Glomerular visceral epithelial cell (primary cell): ENCODE measurements at regions not wholly inside any gene's neighbourhood (a gene's known extent, or its start where the extent isn't known, plus 50 kb on each side); places are given as distances from the start of the nearest gene placed in this dataset.

Experiments
- DNase-seq: peaks from one replicate; pipeline ENCODE4 v3.0.0-alpha.2; 2016; ENCODE audit errors: extremely low spot score

GRCh38 chr20:22916021-22916842 lies 118.9 kb upstream of the SSTR4 start:
- DNase-seq: no peak

GRCh38 chr20:22918286-22918983 lies 116.7 kb upstream of the SSTR4 start:
- peak; percentile 15 for DNase-seq

GRCh38 chr20:22920898-22921297 lies 114.2 kb upstream of the SSTR4 start:
- DNase-seq: no peak

GRCh38 chr20:22921595-22922421 lies 113.3 kb upstream of the SSTR4 start:
- peak; percentile 77 for DNase-seq

- DNase-seq: no peak
These were observed 112.1 kb upstream of the SSTR4 start for GRCh38 chr20:22922987-22923386.

GRCh38 chr20:22924046-22924737 lies 110.9 kb upstream of the SSTR4 start:
- peak; percentile 27 for DNase-seq

- no peak for DNase-seq
These were observed 110.0 kb upstream of the SSTR4 start for GRCh38 chr20:22924949-22925612.

GRCh38 chr20:22925613-22925983 lies 109.5 kb upstream of the SSTR4 start:
- no peak for DNase-seq

GRCh38 chr20:22927537-22927936 lies 107.6 kb upstream of the SSTR4 start:
- no peak for DNase-seq

GRCh38 chr20:22928679-22929078 lies 106.4 kb upstream of the SSTR4 start:
- DNase-seq: no peak

GRCh38 chr20:22929661-22930060 lies 105.5 kb upstream of the SSTR4 start:
- DNase-seq: no peak

- no peak for DNase-seq
These were observed 103.2 kb upstream of the SSTR4 start for GRCh38 chr20:22931653-22932608.

- no peak for DNase-seq
These were observed 95.9 kb upstream of the SSTR4 start for GRCh38 chr20:22939181-22939580.

- DNase-seq: no peak
These were observed 94.8 kb upstream of the SSTR4 start for GRCh38 chr20:22940350-22940749.

- DNase-seq: no peak
These were observed 93.6 kb upstream of the SSTR4 start for GRCh38 chr20:22941550-22941949.

GRCh38 chr20:22942742-22943141 lies 92.4 kb upstream of the SSTR4 start:
- DNase-seq: no peak

- no peak for DNase-seq
These were observed 91.0 kb upstream of the SSTR4 start for GRCh38 chr20:22944062-22944461.

- no peak for DNase-seq
These were observed 90.2 kb upstream of the SSTR4 start for GRCh38 chr20:22944936-22945335.

- DNase-seq: no peak
These were observed 88.5 kb upstream of the SSTR4 start for GRCh38 chr20:22946596-22946995.
